ENCODE measurements at regions not wholly inside any gene's neighbourhood (a gene's known extent, or its start where the extent isn't known, plus 50 kb on each side); places are given as distances from the start of the nearest gene placed in this dataset.

DNA sequence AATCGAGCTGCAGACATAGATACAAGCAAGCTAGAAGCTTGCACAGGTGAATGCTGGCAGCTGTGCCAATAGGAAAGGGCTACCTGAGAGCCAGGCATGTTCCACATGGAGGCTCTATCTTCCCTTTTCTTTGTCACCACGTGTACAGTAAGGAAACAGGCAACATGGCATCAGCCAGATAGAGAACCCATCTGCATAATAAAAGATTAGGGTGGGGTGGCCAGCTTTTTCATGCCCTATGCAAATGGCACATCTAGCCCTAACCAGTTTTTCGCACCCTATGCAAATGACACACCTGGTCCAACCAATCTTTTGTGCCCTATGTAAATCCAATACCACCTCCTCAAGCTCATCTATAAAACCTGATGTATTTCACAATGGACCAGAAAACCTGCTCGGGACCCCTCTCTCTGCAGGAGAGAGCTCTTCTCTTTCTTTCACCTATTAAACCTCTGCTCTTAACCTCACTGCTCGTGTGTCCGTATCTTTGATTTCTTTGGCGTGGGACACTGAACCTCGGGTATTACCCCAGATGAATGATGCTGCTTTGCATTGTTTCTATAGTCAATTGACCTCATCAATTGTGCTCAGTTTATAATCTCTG lies 93.9 kb downstream of the SLC30A10 start:
- no peak for DNase-seq (ENCODE audit: low read depth)
- TF ChIP-seq, protein P1, sequence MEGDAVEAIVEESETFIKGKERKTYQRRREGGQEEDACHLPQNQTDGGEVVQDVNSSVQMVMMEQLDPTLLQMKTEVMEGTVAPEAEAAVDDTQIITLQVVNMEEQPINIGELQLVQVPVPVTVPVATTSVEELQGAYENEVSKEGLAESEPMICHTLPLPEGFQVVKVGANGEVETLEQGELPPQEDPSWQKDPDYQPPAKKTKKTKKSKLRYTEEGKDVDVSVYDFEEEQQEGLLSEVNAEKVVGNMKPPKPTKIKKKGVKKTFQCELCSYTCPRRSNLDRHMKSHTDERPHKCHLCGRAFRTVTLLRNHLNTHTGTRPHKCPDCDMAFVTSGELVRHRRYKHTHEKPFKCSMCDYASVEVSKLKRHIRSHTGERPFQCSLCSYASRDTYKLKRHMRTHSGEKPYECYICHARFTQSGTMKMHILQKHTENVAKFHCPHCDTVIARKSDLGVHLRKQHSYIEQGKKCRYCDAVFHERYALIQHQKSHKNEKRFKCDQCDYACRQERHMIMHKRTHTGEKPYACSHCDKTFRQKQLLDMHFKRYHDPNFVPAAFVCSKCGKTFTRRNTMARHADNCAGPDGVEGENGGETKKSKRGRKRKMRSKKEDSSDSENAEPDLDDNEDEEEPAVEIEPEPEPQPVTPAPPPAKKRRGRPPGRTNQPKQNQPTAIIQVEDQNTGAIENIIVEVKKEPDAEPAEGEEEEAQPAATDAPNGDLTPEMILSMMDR (IDR thresholded peaks at IDR 0.05; ENCODE audit: control insufficient read depth, insufficient read depth, low read depth, low read length, missing control alignments): no peak
- H3K4me3 ChIP-seq (ENCODE audit: control insufficient read depth, low read depth, low read length): no peak overlapping the region

DNA sequence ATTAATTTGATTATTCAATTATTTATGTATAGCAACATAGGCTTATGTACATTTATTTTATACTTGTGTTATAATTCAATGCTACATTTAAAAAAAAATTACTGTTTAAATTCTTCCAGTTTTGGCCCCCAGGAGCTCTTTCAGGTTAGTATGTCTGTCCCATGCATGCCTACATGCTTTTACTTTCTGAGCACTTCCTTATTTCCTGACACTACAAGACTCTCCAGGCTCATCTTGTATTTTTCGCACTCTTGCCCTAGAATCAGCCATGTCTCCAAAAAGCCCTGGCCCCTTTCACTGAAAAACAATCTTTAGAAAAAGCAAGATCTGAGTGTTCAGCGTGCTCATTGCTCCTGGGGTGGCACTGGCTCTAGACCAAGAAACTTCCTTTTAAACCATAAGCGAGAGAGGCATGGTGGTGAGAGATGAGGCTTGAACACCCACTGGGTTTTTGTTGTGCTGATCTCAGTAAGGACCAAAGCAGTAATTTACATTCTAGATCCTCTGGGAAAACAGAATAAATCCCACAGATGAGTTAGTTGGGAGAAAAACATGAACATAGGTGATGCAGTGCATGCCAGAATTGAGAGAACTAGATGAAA lies 95.0 kb downstream of the SLC30A10 start:
- DNase-seq (ENCODE audit: low read depth): no peak

DNA sequence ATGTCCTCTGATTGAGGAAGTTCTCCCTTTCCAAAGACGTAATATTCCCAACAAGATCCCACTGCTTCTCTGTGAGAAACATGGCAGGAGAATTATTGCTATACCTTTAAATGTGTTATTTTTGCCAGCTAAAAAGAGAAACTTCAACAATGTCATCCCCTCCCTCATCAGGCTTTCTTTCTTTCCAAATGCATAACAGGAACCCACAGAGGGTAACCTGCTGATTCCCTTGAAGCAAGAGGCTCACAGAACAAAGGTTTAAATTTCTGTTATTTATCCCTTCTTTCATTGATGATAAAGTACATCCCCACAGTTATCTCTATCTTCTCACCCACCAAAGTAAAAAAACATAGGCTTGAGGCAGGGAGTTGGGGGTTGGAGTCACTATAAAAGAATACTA lies 102.1 kb downstream of the SLC30A10 start:
- TF ChIP-seq, protein P1 (IDR thresholded peaks at IDR 0.05; ENCODE audit: control insufficient read depth, insufficient read depth, low read depth, low read length, missing control alignments): no peak
- H3K4me3 ChIP-seq (ENCODE audit: control insufficient read depth, low read depth, low read length): no peak overlapping the region
- no peak for DNase-seq (ENCODE audit: low read depth)

More for the DNA sequence above, 95.0 kb downstream of the SLC30A10 start:
- no peak overlapping the region for H3K4me3 ChIP-seq (ENCODE audit: control insufficient read depth, low read depth, low read length)
- TF ChIP-seq, protein P1 (IDR thresholded peaks at IDR 0.05; ENCODE audit: control insufficient read depth, insufficient read depth, low read depth, low read length, missing control alignments): no peak

DNA sequence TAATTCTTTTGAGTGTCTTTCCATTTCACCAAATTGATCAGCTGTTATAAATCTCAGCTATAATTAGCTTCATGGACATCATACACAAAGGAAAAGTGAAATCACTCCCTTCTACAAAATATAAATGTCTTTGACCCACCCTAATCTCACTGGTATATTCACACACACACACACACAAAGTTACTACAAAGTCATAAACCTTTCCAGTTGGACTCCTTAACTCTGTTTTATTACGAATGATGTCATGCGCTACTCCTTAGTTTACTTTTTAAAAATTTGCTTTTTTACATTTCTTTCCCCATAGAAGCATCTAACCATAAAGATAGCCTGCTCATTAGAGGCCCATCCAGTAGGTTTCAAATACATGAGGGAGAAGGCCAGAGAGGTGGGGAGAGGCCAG lies 103.0 kb downstream of the SLC30A10 start:
- DNase-seq (ENCODE audit: low read depth): no peak
- TF ChIP-seq, protein P1 (IDR thresholded peaks at IDR 0.05; ENCODE audit: control insufficient read depth, insufficient read depth, low read depth, low read length, missing control alignments): no peak
- H3K4me3 ChIP-seq (ENCODE audit: control insufficient read depth, low read depth, low read length): no peak overlapping the region

DNA sequence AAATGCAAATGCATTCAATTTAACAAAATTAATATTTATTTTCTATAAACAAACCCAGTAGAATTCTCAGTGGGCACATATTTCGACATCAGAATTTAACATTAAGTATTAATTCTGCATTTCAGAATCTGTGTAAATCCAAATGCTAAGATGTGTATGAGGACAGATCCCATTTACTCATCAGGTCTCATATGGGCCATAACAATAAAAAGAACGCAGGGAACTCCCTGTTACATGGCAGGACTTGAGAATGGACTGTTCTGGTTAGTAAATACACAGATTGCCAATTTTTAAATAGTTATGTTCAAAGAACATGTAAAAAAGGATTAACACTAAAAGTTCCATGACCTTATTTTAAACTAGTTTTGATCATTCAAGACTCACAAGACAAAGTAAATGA lies 104.0 kb downstream of the SLC30A10 start:
- H3K4me3 ChIP-seq (ENCODE audit: control insufficient read depth, low read depth, low read length): no peak overlapping the region
- no peak for DNase-seq (ENCODE audit: low read depth)
- TF ChIP-seq, protein P1 (IDR thresholded peaks at IDR 0.05; ENCODE audit: control insufficient read depth, insufficient read depth, low read depth, low read length, missing control alignments): no peak

DNA sequence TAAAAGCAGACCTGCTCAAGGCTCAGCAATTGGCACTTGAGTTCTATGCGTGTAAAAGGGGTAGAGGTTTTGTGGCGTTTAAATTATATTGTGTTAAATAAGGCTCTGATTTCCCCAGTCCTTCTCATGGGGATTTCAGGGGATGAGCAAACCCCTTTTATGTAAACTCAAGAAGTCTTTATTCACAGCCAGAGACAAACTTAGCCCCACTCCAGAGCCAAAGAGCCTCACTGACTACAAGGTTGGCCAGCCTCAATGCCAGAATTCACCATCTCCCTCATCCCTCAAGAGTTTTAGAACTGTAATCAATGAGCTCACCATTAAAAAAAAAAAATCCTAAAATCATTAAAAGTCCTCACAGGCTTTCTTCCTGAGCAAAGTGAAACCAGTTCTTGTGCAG lies 107.8 kb downstream of the SLC30A10 start:
- DNase-seq (ENCODE audit: low read depth): no peak
- no peak overlapping the region for H3K4me3 ChIP-seq (ENCODE audit: control insufficient read depth, low read depth, low read length)
- TF ChIP-seq, protein P1 (IDR thresholded peaks at IDR 0.05; ENCODE audit: control insufficient read depth, insufficient read depth, low read depth, low read length, missing control alignments): no peak

Measured in AG09309 (cell line).